Stimulated activated CD4-positive, alpha-beta T cell treated with anti-CD3 and anti-CD28 coated beads, Interleukin-2, amount 100 ng/mL, for 4 hours (primary cell): ENCODE measurements at regions not wholly inside any gene's neighbourhood (a gene's known extent, or its start where the extent isn't known, plus 50 kb on each side); places are given as distances from the start of the nearest gene placed in this dataset.
"Not testable (repeated sequence)": the region's sequence is repeated elsewhere in the genome, so short reads cannot be mapped to it uniquely, and the experiment has no call there.

Source experiments
- DNase-seq: peaks from one replicate; pipeline ENCODE4 v3.0.0-alpha.2; 2020; ENCODE audit warnings: low read depth

DNA sequence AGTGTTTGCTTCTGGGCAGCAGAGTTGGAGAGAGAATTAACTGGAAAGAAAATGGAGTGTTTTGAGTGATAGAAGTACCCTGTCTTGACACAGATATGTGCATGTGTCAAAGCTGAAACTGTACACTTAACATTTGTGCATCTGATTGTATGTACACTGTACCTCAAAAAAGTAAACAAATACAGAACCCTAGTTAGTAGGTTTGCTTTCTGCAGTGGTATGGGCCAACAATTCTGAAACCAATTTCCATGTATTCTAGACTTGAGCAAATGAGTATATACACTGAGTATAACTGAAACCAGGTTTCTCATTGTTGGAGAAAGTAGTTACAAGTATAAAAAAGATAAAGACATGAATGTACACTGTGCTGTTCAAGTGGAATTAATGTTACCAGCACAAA lies 52.4 kb downstream of the ELAPOR2 start:
- no peak for DNase-seq

DNA sequence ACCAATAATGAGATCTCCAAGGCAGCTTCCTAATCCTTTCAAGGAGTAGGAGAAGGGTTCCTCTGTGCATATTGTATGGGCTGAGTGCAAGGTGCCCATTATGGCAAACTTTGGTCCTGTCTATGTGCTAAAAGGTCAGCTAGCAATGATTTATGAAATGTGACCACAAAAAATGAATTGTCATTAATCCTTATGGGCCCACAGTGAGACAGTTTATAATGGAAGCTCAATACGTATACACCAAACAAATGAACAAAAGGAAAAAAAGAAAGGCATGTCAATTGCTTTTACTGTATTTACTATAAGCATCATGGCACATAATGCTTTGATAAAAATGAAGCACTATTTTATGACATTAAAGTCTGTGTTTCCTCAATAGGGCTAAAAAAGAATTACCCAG lies 54.5 kb downstream of the ELAPOR2 start:
- no peak for DNase-seq

GRCh38 chr7:87003872-87004798 lies 55.3 kb downstream of the ELAPOR2 start:
- no peak for DNase-seq

DNA sequence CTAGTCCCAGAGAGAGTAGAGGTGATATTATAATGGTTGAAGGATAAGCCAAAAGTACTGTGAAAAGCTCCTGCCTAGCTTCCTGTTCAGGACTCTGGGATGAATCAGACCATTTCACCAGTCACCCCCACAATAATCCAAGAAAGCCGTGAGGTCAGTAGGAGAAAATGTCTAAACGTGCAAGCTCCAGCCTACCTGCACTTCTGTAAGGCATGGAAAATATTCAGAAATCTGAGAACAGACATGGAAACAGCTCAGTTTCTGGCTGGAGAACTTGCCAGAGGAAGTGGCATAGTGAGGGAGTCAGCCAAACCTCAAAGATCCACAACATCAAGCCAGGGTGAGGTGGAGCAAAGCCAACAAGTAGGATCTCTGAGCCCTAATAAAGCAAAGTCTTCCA lies 58.2 kb downstream of the ELAPOR2 start:
- no peak for DNase-seq

- no peak for DNase-seq
These were observed 59.1 kb downstream of the ELAPOR2 start for GRCh38 chr7:87000344-87000743.

DNA sequence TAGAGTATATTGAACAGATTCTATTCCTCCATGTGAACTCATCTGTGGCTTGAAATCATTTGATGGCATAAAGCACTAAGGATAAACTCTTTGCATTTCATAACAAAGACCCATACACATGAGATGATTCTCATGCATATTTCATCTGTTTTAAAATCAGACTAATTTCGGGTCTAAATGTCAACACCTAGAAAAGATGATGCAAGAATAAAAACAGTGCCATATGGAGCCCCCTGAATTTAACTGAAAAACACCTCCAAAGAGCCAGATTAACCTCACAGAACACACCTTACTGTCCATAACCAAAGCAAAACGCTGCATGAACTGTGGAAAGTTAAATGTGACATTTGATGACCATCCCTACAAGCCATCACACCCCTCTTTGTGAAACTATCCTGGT lies 59.7 kb downstream of the ELAPOR2 start:
- DNase-seq, result no peak

GRCh38 chr7:86995814-86996213 lies 63.6 kb downstream of the ELAPOR2 start:
- no peak for DNase-seq

DNA sequence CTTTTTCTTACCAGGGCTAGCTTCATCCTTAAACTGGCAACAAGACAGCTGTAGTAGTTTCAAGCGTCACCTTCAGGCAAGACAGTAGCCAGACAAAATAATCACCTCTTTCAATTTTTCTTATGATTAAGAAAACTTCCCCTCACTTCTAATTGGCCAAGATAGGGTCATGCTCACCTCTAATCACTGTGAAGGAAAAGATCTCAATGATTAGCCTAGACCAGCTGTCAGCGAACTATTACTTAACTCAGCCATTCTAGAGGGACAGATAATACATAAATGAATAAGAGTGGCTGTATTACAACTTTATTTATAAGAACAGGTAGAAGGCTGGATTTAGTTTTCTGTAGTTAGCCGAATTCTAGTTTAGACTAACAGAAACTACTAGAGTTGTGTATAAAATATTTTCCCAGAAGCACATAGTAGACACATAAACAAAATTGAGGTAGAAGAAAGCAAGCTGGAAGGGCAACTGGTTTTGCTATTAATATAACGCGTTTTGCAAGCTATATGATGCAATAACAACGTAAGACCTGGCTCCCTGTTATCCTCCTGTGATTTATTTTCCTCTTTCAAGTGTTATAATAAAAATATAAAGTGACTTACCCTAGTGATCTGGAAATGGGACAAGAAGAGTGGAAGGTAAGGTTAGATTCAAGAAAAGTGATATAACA lies 64.3 kb downstream of the ELAPOR2 start:
- DNase-seq, result no peak

GRCh38 chr7:86991771-86992191 lies 67.7 kb downstream of the ELAPOR2 start:
- no peak for DNase-seq

GRCh38 chr7:86991093-86991769 lies 68.2 kb downstream of the ELAPOR2 start:
- no peak for DNase-seq

- DNase-seq, result no peak
These were observed 70.0 kb downstream of the ELAPOR2 start for GRCh38 chr7:86989407-86989806.

GRCh38 chr7:86987834-86988233 lies 71.6 kb downstream of the ELAPOR2 start:
- not testable (repeated sequence) for DNase-seq

- not testable (repeated sequence) for DNase-seq
These were observed 72.1 kb downstream of the ELAPOR2 start for GRCh38 chr7:86987358-86987757.

- DNase-seq, result not testable (repeated sequence)
These were observed 74.1 kb downstream of the ELAPOR2 start for GRCh38 chr7:86985342-86985741.

DNA sequence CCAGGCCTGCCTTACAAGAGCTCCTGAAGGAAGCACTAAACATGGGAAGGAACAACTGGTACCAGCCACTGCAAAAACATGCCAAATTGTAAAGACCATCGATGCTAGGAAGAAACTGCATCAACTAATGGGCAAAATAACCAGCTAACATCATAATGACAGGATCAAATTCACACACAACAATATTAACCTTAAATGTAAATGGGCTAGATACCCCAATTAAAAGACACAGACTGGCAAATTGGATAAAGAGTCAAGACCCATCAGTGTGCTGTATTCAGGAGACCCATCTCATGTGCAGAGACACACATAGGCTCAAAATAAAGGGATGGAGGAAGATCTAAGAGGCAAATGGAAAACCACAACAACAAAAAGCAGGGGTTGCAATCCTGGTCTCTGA lies 75.8 kb downstream of the ELAPOR2 start:
- DNase-seq, result not testable (repeated sequence)

DNA sequence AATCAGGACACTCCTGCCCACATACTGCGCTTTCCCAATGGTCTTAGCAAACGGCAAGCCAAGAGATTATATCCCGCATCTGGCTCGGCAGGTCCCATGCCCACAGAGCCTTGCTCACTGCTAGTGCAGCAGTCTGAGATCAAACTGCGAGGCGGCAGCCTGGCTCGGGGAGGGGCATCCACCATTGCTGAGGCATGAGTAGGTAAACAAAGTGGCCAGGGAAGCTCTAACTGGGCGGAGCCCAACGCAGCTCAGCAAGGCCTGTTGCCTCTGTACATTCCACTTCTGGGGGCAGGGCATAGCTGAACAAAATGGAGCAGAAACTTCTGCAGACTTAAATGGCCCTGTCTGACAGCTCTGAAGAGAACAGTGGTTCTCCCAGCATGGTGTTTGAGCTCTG lies 77.5 kb downstream of the ELAPOR2 start:
- DNase-seq, result not testable (repeated sequence)

GRCh38 chr7:86981127-86981526 lies 78.3 kb downstream of the ELAPOR2 start:
- DNase-seq, result no peak

DNA sequence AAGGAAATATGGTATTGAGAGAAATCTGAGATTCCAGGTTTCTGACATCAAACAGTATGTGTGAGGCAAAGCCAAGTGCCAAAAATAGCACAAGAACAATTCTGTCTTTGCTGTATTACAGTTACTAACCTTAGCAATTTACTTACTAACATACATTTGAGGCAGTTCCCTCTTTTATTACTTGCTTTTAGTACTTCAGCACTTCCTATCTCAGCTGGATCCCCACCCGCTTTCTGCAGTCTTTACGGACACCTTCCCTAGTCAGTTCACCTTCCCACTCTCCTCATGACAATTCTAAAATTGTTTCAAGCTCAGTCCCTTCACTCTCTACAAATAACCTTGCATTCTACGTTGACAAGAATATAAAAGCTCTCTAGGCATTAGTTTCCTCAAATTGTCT lies 79.2 kb downstream of the ELAPOR2 start:
- no peak for DNase-seq

GRCh38 chr7:86978808-86979506 lies 80.5 kb downstream of the ELAPOR2 start:
- peak; percentile 6 for DNase-seq

GRCh38 chr7:86976958-86977357 lies 82.5 kb downstream of the ELAPOR2 start:
- DNase-seq, result no peak

- no peak for DNase-seq
These were observed 83.5 kb downstream of the ELAPOR2 start for GRCh38 chr7:86975914-86976313.

- no peak for DNase-seq
These were observed 84.0 kb downstream of the ELAPOR2 start for GRCh38 chr7:86975449-86975848.
